HG02884 (cell line): ENCODE measurements at regions not wholly inside any gene's neighbourhood (a gene's known extent, or its start where the extent isn't known, plus 50 kb on each side); places are given as distances from the start of the nearest gene placed in this dataset.
"Not testable (repeated sequence)": the region's sequence is repeated elsewhere in the genome, so short reads cannot be mapped to it uniquely, and the experiment has no call there.

Experiments
- ATAC-seq: cut with Tn5 transposase; IDR thresholded peaks from one replicate; pipeline ENCODE4 v1.9.1; 2021; ENCODE audit warnings: mild to moderate bottlenecking, moderate library complexity; ENCODE audit not compliant: unreplicated experiment

DNA sequence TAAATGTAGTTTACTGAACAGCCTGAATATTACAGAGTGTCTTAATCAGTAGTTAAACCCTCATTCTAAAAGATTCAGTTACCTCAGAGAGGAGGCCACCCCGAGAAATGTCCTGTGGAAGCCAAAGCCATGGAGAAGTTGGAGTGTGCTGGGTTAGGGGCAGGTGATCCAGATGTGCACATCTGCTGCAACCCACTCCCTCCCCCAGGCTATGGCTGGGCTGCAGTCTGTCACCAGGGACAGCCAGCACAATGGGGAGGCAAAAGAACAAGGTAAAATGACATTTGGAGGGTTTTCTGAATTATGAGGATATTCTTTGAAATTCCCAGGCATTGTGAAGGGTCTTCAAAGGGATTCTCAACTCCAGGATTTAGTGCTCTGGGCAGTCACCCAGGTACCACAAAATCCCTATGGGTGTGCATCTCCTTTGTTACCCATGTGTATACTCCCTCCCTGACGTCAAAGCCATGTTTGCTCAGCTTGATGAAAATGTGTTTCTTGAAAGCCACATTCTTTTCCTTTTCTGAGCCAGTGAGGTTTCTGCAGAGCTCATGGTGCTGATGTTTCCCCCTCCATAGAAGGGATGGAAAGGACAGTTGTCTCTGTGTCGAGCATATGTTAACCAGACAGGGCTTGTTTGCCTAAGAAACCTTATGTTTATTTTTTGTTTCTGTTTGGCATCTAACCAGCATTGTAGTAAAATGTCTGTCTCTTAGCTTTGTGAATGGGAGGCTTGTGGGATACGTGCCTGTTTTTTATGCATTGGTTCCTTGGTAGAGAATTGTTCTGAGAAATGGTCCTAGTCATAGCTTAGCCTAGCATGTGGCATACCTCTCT, 212.3 kb upstream of the TBX18 start:
- no peak for ATAC-seq

DNA sequence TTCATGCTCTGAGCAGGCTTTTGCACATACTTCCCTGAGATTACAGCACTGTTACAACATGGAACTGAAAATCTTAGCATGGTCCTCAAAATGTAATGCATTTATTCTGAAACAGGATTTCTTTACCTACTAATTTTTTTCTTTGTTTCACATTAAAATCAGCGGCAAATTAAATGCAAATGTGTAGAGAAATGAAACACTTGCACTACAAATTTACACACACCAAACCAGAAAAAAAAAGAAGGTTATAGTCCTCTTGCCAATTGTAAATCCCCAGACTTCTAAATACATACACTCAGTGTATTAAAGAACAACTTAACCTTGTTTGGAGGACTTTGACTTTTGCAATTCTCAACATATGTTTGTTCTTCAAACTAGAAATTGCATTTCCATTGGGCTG, 210.9 kb upstream of the TBX18 start:
- ATAC-seq = no peak

DNA sequence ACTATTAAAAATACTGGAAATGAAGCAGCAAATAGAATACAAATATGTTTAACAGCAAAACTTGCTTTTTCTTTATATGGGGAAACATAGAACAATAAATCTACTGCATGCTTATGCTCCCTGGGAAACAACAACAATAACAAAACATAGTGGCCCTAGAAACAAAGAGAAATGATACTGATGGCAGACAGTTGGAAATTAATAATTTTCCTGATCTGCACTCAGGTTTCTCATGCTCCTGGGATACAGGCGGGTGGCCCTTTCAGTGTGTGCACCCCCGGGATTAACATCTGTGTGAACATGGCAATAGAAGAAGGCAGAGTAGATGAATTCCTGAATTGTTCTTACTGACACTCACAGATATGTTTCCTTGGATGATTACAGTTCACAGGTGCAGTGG, 209.2 kb upstream of the TBX18 start:
- no peak for ATAC-seq

DNA sequence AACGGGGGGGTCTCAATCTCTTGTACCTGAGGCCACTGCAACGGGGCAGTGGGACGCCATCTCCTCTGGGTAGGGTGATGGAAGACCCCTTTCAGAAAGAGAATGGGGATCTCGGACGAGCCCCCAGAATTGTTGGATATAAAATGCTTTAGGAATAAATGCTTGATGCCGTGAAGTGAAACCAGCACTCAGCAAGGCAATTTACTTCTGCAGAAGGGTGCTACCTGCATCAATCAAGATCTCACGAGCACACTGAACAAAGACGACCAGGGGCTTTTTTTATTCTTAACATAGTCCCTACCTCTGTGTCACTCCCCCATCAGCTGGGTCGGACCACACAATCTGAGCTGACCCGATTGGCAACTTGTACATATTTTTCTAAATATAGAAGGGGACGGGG, 203.6 kb upstream of the TBX18 start:
- no peak for ATAC-seq

DNA sequence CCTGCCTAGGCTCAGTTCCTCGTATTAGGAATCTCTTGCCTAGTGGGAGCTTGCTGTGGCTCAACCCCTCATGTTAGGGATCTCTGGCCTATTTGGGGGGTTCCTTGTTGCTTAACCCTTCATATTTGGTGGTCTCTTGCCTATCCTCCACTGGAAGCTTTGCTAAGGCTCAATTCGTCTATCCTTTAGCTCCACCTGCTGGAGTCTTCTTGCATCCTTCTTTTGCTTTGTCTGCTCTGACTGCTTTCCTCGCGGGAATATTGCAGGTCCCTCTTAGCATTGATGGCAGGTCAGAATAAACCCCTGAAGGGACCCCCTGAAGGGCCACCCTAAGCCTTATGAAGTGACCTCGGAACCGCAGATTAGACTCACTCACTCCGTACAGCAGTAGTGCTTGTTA, 203.0 kb upstream of the TBX18 start:
- ATAC-seq = no peak

DNA sequence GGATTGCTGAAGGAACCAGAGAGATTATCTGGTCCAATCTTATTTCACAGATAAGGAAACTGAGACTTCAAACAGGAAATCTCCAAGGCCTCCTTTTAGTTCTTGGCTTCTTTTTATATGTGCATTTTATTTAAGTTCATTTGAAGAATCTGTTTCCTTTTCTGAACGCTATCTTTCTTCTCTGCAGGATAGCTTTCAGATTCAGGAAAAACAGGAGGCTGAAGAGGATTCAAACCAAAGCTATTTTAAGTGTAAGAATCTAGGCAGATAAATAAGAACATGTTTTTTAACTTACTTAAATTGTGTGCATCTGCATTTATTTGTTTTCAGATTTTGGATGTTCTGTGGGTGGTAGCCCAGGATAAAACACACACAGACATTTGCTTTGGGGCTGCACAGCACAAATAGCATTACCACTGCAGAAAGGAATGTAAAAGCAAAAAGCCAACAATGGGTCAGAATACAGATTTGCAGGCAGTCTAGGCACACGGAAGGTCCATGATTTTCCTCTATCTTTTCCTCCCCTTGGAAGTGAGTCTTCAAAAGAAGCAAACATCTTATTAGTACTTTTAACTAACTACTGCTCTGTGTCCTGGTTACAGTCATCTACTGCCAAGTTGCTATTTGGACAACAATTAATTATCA, 188.8 kb upstream of the TBX18 start:
- no peak for ATAC-seq

DNA sequence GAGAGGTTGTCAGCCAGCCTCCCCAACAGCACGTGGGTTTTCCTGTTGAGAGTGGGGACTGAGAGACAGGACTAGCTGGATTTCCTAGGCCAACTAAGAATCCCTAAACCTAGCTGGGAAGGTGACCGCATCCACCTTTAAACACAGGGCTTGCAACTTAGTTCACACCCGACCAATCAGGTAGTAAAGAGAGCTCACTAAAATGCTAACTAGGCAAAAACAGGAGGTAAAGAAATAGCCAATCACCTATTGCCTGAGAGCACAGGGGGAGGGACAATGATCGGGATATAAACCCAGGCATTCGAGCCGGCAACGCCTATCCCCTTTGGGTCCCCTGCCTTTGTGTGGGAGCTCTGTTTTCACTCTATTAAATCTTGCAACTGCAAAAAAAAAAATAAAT, 180.5 kb upstream of the TBX18 start:
- ATAC-seq = not testable (repeated sequence)

DNA sequence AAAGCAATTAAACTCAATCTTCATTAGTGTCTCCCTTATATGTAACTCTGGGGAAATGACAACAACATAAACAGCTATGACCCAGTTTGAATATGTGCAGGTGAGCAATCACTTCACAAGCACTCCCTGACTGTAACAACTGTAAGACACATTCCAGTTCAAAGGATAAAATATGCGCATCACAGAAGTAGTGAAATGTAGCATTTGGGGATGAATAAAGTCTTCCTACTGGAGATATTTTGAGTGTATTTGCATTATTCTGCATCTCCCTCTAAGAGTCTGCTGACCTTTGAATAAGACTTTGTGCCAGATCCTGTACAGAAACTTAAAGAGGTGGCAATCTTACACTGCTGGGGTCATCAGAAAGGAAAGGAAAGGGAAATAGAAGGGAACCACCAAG, 179.5 kb upstream of the TBX18 start:
- no peak for ATAC-seq

DNA sequence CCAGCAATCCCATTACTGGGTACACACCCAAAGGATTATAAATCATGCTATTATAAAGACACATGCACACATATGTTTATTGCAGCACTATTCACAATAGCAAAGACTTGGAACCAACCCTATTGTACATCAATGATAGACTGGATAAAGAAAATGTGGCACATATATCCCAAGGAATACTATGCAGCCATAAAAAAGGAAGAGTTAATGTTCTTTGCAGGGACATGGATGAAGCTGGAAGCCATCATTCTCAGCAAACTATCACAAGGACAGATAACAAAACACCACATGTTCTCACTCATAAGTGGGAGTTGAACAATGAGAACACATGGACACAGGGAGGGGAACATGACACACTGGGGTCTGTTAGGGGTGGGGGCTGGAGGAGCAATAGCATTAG, 177.2 kb upstream of the TBX18 start:
- ATAC-seq = not testable (repeated sequence)

DNA sequence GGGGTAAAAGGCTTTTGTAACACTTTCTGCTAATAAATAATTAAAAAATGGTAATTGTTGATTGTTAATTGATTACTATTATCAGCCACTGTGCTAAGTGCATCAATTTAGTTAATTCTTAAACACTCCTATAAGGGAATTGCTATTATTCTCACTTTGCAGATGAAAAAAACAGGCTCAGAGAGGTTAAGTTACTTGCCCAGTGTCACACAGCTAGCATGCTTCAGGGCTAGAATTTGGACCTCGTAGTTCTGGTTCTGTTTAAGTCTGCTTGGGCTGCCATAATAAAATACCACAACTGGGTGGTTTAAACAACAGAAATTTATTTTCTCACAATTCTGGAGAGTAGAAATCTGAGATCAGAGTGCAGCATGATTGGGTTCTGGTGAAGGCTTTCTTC, 164.8 kb upstream of the TBX18 start:
- no peak for ATAC-seq

DNA sequence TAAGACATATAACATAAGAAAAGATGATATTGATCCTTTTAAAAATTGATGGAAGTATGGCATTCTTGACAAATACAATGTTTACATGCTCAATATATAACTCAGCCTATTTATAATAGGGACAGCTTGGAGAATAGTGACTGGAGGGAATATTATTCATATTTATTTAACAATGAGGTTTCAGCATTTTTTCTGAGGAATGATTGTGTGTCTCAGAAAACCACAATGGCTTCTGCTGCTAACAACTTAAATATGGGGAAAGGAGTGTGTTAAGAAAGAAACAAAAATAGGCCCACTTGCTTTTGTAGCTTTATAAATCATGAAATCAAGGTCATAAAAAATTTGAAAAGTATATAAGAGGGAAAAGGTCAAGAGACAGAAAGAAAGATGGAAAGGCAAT, 163.2 kb upstream of the TBX18 start:
- ATAC-seq = no peak

DNA sequence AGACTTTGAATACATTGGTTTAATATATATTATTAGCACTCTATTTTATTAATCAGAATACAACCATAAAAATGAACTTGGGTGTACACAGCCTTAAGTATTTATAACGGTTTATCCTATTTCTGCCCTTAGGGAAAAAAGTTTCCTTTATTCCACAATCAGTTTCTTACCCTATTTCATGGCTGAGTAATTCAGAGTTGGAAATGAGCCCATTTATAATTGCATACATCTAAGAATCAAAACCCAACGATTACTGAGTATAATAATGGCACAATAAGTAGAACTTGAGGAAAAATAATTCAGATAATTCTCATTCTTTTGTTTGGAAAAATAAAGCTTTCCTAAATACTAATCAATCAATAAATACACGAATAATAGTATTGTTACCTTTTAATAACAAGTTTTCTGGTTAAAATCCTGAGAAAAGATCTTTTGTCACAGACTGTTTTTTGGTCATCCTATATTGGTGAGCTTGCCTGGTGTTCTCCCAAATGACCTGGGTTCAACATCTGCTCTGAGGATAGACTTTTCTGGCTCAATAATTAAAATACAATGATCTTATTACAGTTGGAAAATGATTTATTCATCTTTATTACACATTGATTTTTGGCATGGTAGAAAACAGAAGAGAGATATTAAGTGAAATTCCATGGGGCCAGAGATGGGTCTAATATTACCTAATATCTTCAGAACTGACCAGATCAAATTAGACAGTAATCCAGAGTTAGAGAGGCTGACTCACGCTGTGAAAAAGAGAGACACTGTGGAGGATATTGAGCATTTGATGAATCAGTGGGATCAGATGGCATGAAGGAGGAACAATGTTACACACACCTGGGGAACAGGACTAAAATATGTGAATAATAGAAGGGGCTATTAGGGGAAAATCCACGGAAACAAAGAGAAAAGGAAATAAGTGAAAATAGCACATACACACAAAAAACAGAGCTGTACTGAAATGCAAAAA, 162.1 kb upstream of the TBX18 start:
- ATAC-seq = no peak

DNA sequence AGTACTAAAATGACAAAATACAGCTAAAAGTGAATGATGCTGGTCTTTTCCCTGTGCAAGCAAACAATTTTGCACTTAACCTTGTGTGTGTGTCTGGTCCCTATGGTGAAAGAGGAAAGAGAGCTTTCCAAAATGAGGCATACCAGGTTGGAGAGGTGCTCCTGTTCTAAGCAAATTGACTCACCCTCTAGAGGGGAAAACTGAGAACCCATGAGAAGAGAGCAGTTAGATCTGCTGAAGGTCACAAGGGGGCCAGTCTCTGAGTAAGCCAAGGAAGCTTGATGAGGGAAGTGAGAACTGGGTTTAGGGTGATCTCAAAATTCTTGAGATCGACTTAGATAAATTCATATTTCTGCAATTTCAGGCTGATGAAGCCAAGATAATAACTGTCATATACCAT, 157.5 kb upstream of the TBX18 start:
- no peak for ATAC-seq

DNA sequence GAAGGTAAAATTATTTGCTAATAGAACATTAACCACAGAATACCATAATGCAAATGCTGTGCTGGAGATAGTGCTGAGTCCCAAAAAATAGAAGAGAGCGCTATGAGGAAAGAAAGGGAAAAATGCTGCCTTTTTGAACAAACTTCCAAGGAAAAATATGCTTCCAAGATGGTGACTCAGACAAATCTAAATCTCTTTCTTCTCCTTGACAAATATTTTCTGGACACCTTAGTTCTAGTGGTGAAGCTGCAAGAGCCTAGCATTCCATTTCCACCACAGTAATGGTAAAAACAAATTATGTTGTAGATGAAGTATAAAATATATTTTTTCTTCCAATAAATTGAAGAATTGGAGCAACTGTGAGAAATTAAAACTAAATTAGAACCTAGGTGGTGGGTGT, 155.6 kb upstream of the TBX18 start:
- no peak for ATAC-seq

DNA sequence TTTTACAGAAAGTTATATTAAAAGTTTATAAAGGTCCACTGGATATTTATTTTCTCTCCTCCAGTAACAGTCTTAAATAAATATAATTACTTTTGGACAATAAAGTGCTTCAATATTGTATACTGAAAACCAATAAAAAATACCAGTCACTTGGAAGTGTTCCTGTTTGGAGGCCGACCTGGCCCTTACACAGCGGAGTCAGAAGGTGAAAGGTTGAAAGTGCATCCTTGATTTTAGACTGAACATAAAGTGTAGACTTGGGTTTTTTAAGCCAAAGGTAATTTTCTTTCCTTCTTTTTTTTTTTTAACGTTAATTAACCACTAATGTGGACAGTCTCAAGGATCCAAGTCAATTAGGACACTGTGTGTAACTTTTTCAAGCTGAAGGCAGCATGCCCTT, 152.3 kb upstream of the TBX18 start:
- no peak for ATAC-seq

DNA sequence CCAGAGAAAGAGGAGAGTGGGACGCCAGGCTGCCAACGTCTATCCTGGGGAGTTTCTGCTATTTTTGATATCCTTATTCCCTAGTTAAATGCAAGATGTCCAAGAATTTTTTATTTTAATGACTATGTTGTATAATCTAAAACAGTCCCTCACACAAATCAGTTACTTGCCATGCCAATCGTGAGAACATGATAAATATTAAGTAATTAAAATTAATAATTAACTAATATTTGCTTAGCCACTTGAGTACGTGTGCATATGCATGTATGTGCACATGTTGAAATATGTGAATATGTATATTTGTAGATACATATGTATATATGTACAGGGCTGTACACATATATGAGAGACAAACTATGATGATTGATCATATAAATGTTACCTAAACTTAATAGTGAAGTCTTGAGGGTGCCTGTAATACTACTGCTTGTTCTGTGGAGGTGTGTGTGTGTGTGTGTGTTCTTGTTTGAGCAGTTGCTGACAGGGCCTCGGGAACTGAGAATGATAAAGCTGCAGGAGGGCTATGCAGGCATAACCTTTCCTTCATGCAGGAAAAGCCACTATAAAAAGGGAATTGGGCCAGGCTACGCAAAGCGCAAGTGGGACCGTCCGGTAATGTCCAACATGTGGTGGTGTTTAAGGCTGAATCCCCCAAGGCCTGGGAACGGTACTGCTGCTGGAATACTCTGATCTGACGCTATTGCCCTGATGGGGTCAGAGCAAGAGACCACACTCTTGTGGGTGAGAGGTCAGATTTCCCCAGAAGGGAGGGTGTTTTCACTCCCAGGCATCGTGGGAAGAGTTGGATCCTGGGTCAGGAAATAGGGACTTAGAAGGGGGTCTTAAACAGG, 148.3 kb upstream of the TBX18 start:
- no peak for ATAC-seq

DNA sequence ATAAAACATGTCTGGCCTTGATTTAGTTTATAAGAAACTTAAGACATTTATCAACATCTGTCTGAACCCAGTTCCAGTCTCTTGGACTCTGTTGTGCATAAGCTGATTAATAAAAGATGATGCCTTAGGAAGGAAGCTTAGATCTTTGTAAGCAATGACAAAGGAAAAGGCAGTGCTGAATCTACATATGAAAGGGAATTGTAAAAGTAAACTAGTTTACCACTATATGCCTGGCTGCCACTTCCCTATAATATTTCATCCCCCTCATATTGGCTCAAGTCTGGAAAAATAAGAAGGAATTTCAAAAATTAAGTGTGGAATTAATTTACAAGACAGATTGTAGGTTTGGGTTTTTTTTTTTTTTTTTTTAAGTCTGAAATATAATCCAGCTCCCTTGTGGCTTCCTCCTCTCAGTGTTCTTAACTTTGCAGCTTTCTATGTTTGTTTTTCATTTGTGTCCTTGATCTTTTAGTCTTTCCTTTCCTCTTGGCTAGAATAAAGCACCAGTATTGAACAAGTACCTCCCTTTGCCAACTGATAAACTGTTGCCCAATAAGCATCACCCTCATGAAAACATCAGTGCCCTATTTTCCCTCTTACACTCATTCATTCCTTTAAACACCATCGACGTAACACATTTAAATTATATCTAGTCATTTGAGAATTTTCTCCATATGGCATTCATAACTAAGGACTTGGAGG, 146.7 kb upstream of the TBX18 start:
- ATAC-seq = no peak

DNA sequence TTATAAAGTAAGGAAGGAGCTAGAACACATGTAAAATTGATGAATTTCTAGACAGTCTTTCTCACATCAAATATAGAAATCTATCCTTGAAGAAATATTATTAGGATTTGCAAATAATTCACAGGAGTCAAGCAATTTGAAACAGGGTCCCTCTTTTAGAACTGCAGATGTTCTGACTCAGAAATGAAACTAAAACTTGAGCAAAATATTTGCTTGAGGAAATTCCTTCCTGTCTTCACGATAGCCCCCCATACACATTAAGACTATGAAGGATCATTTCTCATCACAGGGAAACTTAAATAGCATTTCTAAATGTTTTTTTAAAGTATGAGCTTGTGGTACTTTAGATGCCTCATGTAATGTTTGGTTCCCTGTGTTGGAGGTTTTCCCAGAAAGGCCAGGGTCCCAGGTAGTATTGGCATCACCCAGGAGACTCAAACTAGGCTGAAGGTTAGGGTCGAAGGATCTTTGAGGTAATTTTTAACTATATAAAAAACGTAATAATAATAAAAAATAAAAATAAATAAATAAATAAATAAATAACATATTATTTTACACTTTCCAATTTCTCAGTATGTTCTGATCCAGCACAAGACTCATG, 144.0 kb upstream of the TBX18 start:
- no peak for ATAC-seq

DNA sequence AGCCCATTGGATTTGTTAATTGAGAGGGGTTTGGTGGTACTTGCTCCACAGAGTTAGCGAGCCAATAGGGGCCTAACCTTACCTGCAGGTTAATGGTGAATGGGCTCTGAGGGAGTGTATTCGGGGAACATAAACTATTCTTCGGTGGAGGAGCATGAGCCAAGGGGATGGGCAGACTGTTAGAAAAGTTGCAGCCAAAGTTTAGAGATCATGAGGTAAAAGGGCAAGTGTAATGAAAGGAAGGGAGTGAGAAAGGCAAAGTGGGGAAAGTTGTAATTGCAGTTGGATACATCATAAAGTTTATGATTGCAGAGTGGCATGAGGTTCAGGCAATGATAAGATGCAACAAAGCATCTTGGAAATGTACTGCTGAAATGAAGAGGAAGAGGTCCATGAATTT, 142.1 kb upstream of the TBX18 start:
- no peak for ATAC-seq

DNA sequence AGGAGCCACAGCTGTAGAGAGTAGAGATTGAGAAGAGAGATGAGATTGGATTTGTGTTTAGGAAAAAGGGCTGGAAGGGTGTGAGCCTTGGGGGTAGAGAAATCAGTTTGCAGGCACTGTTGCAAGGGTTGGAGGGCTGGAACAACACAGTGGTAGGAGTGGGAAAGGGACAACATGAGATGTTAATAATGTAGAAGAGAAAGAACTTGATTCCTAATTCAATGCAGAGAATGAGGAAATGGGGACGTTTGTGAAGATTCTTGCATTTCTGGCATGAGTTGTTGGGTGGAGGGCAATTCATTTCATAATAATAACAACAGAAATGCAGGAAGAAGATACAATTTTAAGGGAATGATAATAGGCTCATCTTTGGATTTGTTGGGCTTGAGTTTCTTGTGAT, 141.4 kb upstream of the TBX18 start:
- ATAC-seq = no peak
